Ovary (tissue), 7 donors: ENCODE measurements at regions not wholly inside any gene's neighbourhood (a gene's known extent, or its start where the extent isn't known, plus 50 kb on each side); places are given as distances from the start of the nearest gene placed in this dataset.

Source experiments
- DNase-seq, 5 donors: peaks; one replicate each; pipeline ENCODE4 v3.0.0-alpha.2; 2019 to 2020
- H3K27ac ChIP-seq, 2 donors: fragments of 200-600 bp; one replicate each; pipeline versions ENCODE4 v1.5.1 to v1.8.0; 2019 to 2022
- H3K27me3 ChIP-seq: fragments of 200-600 bp; one replicate; pipeline ENCODE4 v1.8.0; 2022
- H3K36me3 ChIP-seq: fragments of 200-600 bp; sonication (generic); one replicate; pipeline ENCODE4 v1.5.1; 2019
- H3K4me1 ChIP-seq: one replicate; pipeline ENCODE4 v1.8.1; 2013; ENCODE audit warnings: mild to moderate bottlenecking, moderate library complexity; ENCODE audit not compliant: insufficient read depth
- H3K4me3 ChIP-seq: fragments of 200-600 bp; sonication (generic); one replicate; pipeline ENCODE4 v1.5.1; 2017
- H3K9me3 ChIP-seq, 2 donors: fragments of 200-600 bp in 1 of 2; sonication (generic) in 1 of 2; one replicate each; pipeline versions ENCODE4 v1.5.1 to v1.8.1; 2013 to 2019; ENCODE audit warnings: mild to moderate bottlenecking in 1 of 2, moderate library complexity in 1 of 2
- EP300 ChIP-seq: sonication (generic); formaldehyde crosslinking; IDR thresholded peaks from one replicate; pipeline ENCODE4 v1.6.1; 2017; ENCODE audit warnings: antibody characterized with exemption
- POLR2A ChIP-seq: fragments of 450-650 bp; IDR thresholded peaks from one replicate; pipeline ENCODE4 v1.6.1; 2017; ENCODE audit warnings: antibody characterized with exemption, mild to moderate bottlenecking, moderate library complexity
- WGBS, 3 donors: extraction: QIAGEN DNeasy Blood & Tissue Kit in 1 of 3; methylation state at CpG; one replicate each; pipeline versions ENCODE4 v1.1.5 to v1.1.7; 2013 to 2017; 5-methylcytosine and 5-hydroxymethylcytosine counted together
- intact Hi-C, 4 donors: fragments of 100-400 bp; cut with DNase I; formaldehyde crosslinking; loops; one replicate each; pipeline versions ENCODE4 v1.11.0 to v1.15.1; 2022 to 2023
- TF ChIP-seq, protein P1 (sequence below), 3 donors: fragments of 450-650 bp in 2 of 3; fragments of 200-600 bp in 1 of 3; IDR thresholded peaks; one replicate each; pipeline versions ENCODE4 v1.5.1 to v1.8.0; 2016 to 2022; ENCODE audit warnings: antibody characterized with exemption in 3 of 3, mild to moderate bottlenecking in 1 of 3
- donor health status: DM: no; HTN: no; CAD: no; lungs with moderate emphysema.
- donor health status: DM: no; HTN: no; CAD: no.
- donor health status: Bipolar disorder and iron deficiency.
- donor health status: DM: no; HTN: no; CAD: no.
- donor health status: DM: yes; HTN: yes; CAD: no.

DNA sequence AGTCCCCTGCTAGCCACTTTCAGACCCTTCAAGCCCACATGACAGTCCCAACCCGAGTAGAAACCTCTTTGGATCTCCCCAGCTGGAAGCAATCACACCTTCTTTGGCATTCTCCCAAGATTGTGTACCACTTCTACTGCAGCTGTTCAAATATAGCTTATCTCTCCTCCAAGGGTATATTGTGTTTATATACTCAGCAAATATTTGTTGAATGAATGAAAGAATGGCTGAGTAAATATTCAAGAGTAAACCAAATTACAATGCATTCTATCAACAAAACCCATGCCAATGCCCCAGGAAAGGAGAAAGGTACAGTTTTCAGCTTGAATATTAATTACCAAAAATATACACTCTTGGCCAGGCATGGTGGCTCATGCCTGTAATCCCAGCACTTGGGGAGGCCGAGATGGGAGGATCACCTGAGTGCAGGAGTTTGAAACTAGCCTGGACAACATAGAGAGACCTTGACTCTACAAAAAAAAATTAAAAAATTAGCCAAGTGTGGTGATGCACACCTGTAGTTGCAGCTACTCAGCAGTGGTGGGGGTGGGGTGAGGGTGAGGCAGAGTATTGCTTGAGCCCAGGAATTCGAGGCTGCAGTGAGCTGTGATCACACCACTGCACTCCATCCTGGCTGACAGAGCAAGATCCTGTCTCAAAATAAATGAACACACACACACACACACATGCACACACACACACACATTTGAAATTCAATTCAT is 68.5 kb downstream of the NIBAN1 start:
- H3K4me1 ChIP-seq, result no peaks in the 10 kb centered on the region
- no peaks in the 10 kb centered on the region for H3K9me3 ChIP-seq
- WGBS, 3 donors, result 54 to 57% (median 56%) methylated on average over 3 of the region's 3 CpGs
- no peak overlapping the region for H3K27ac ChIP-seq
- intact Hi-C loops, result no loop called here
- H3K27me3 ChIP-seq, result no peaks in the 10 kb centered on the region
- TF ChIP-seq EP300 (no peak), POLR2A (no peak)
- TF ChIP-seq, protein P1, sequence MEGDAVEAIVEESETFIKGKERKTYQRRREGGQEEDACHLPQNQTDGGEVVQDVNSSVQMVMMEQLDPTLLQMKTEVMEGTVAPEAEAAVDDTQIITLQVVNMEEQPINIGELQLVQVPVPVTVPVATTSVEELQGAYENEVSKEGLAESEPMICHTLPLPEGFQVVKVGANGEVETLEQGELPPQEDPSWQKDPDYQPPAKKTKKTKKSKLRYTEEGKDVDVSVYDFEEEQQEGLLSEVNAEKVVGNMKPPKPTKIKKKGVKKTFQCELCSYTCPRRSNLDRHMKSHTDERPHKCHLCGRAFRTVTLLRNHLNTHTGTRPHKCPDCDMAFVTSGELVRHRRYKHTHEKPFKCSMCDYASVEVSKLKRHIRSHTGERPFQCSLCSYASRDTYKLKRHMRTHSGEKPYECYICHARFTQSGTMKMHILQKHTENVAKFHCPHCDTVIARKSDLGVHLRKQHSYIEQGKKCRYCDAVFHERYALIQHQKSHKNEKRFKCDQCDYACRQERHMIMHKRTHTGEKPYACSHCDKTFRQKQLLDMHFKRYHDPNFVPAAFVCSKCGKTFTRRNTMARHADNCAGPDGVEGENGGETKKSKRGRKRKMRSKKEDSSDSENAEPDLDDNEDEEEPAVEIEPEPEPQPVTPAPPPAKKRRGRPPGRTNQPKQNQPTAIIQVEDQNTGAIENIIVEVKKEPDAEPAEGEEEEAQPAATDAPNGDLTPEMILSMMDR (IDR thresholded peaks at IDR 0.05), result no peak
- no peak overlapping the region for H3K4me3 ChIP-seq
- no peaks in the 10 kb centered on the region for H3K36me3 ChIP-seq
- no peak for DNase-seq

GRCh38 chr1:184903111-184903692 is 71.1 kb downstream of the NIBAN1 start:
- Histone ChIP-seq H3K4me3 (no peak overlapping the region), H3K4me1 (no peaks in the 10 kb centered on the region), H3K27me3 (no peaks in the 10 kb centered on the region), H3K9me3 (no peaks in the 10 kb centered on the region), H3K36me3 (no peaks in the 10 kb centered on the region), H3K27ac (no peak overlapping the region)
- TF ChIP-seq POLR2A (no peak), EP300 (no peak)
- TF ChIP-seq, protein P1 (IDR thresholded peaks at IDR 0.05), result no peak
- WGBS, 3 donors, result 84 to 95% (median 90%) methylated on average over 2 of the region's 2 CpGs
- DNase-seq, result no peak
- intact Hi-C loops, result no loop called here

- TF ChIP-seq, protein P1 (IDR thresholded peaks at IDR 0.05), result no peak
- TF ChIP-seq POLR2A, result no peak
- no peak for TF ChIP-seq EP300
- Histone ChIP-seq H3K4me1 (no peaks in the 10 kb centered on the region), H3K9me3 (no peaks in the 10 kb centered on the region), H3K36me3 (no peaks in the 10 kb centered on the region), H3K27me3 (no peaks in the 10 kb centered on the region), H3K4me3 (no peak overlapping the region), H3K27ac (no peak overlapping the region)
- WGBS, 3 donors, result 75 to 87% (median 76%) methylated on average over 4 of the region's 4 CpGs
- intact Hi-C loops, result loop anchor here in 1 of 4 donors (2.0 kb wide), 1 partner anchor 22 kb away; no protein-coding TSS in a partner anchor
- no peak for DNase-seq
Observed at GRCh38 chr1:184900507-184900906, 73.8 kb downstream of the NIBAN1 start.

- no peak for DNase-seq
- TF ChIP-seq POLR2A (no peak), EP300 (no peak)
- TF ChIP-seq, protein P1 (IDR thresholded peaks at IDR 0.05), result no peak
- H3K4me3 ChIP-seq, result no peak overlapping the region
- no peaks in the 10 kb centered on the region for H3K36me3 ChIP-seq
- H3K9me3 ChIP-seq, result no peaks in the 10 kb centered on the region
- no peaks in the 10 kb centered on the region for H3K27me3 ChIP-seq
- H3K27ac ChIP-seq, result no peak overlapping the region
- 63 to 77% (median 76%) methylated on average over 2 of the region's 2 CpGs for WGBS, 3 donors
- H3K4me1 ChIP-seq, result no peaks in the 10 kb centered on the region
- intact Hi-C loops, result no loop called here
Observed at GRCh38 chr1:184896000-184896399, 78.3 kb downstream of the NIBAN1 start.
